CD4-positive, alpha-beta memory T cell (primary cell): ENCODE measurements at regions not wholly inside any gene's neighbourhood (a gene's known extent, or its start where the extent isn't known, plus 50 kb on each side); places are given as distances from the start of the nearest gene placed in this dataset.
"Not testable (repeated sequence)": the region's sequence is repeated elsewhere in the genome, so short reads cannot be mapped to it uniquely, and the experiment has no call there.

Experiments used
- CTCF ChIA-PET: fragments of 350-600 bp; sonication (Branson Sonifier 250); formaldehyde crosslinking; loops from one replicate; lab custom pipeline; 2021; ENCODE audit warnings: inconsistent platforms; ENCODE audit not compliant: partially characterized antibody; lab: Charles Lee
- POLR2A ChIA-PET: fragments of 350-600 bp; sonication (Branson Sonifier 250); formaldehyde crosslinking; loops from one replicate; lab custom pipeline; 2021; ENCODE audit not compliant: partially characterized antibody; lab: Charles Lee
- DNase-seq, 5 donors: peaks; one replicate each; pipeline versions ENCODE4 v3.0.0 to v3.0.0-alpha.2; 2020 to 2022; ENCODE audit warnings: mixed read lengths in 1 of 5
- H3K27ac ChIP-seq: one replicate; pipeline ENCODE4 v1.7.0; 2013; ENCODE audit warnings: low read depth, low read length
- H3K27me3 ChIP-seq: 2 replicates; pipeline ENCODE4 v1.7.0; 2013; ENCODE audit warnings: mild to moderate bottlenecking, low read length, moderate library complexity; ENCODE audit not compliant: insufficient read depth
- H3K36me3 ChIP-seq: 2 replicates; pipeline ENCODE4 v1.7.0; 2013; ENCODE audit warnings: mild to moderate bottlenecking, low read length, moderate library complexity; ENCODE audit not compliant: insufficient read depth
- H3K4me1 ChIP-seq: 2 replicates; pipeline ENCODE4 v1.7.0; 2013; ENCODE audit warnings: mild to moderate bottlenecking, low read length, moderate library complexity; ENCODE audit not compliant: insufficient read depth
- H3K4me3 ChIP-seq, 2 donors: one replicate each; pipeline ENCODE4 v1.7.0; 2013; ENCODE audit warnings: low read length in 2 of 2, mild to moderate bottlenecking in 1 of 2
- H3K9me3 ChIP-seq, 2 donors: one replicate each; pipeline ENCODE4 v1.7.0; 2013; ENCODE audit warnings: low read length in 2 of 2, control low read depth in 1 of 2; ENCODE audit not compliant: control insufficient read depth in 1 of 2
- H3K27ac Mint-ChIP-seq, 7 donors: one replicate each; pipeline ENCODE4 v1.8.0; 2020 to 2021; ENCODE audit warnings: mixed read lengths in 7 of 7, mild to moderate bottlenecking in 6 of 7, inconsistent platforms in 3 of 7, moderate library complexity in 3 of 7
- H3K27me3 Mint-ChIP-seq, 2 donors: one replicate each; pipeline ENCODE4 v1.8.0; 2020 to 2021; ENCODE audit warnings: mixed read lengths in 2 of 2
- H3K36me3 Mint-ChIP-seq, 2 donors: one replicate each; pipeline ENCODE4 v1.8.0; 2020 to 2021; ENCODE audit warnings: mixed read lengths in 2 of 2, inconsistent platforms in 1 of 2, mild to moderate bottlenecking in 1 of 2
- H3K4me1 Mint-ChIP-seq, 4 donors: one replicate each; pipeline ENCODE4 v1.8.0; 2020 to 2021; ENCODE audit warnings: mixed read lengths in 4 of 4, mild to moderate bottlenecking in 1 of 4
- H3K4me3 Mint-ChIP-seq, 8 donors: one replicate each; pipeline ENCODE4 v1.8.0; 2020 to 2021; ENCODE audit warnings: mixed read lengths in 8 of 8, mild to moderate bottlenecking in 7 of 8, moderate library complexity in 6 of 8, inconsistent platforms in 3 of 8
- H3K9me3 Mint-ChIP-seq, 8 donors: one replicate each; pipeline ENCODE4 v1.8.0; 2020 to 2021; ENCODE audit warnings: mixed read lengths in 8 of 8, mild to moderate bottlenecking in 5 of 8, inconsistent platforms in 3 of 8, moderate library complexity in 1 of 8
- intact Hi-C: fragments of 100-400 bp; cut with micrococcal nuclease; formaldehyde crosslinking; loops from one replicate; pipeline ENCODE4 v1.15.1; 2023

- H3K36me3 Mint-ChIP-seq, POLR2A ChIA-PET, H3K27ac ChIP-seq, H3K4me3 Mint-ChIP-seq, DNase-seq, H3K4me1 Mint-ChIP-seq, CTCF ChIA-PET, H3K27me3 Mint-ChIP-seq, H3K9me3 Mint-ChIP-seq, H3K4me1 ChIP-seq, H3K36me3 ChIP-seq, H3K27ac Mint-ChIP-seq, intact Hi-C loops, H3K4me3 ChIP-seq, H3K9me3 ChIP-seq, H3K27me3 ChIP-seq: not testable (repeated sequence)
These were observed 133.0 kb downstream of the NPIPB11 start for GRCh38 chr16:29273298-29274054.

GRCh38 chr16:29271721-29272675 lies 134.5 kb downstream of the NPIPB11 start:
- H3K4me1 Mint-ChIP-seq, H3K27ac Mint-ChIP-seq, H3K36me3 ChIP-seq, H3K27me3 ChIP-seq, H3K9me3 Mint-ChIP-seq, H3K9me3 ChIP-seq, H3K27ac ChIP-seq, H3K36me3 Mint-ChIP-seq, H3K27me3 Mint-ChIP-seq, DNase-seq, H3K4me3 ChIP-seq, H3K4me3 Mint-ChIP-seq, intact Hi-C loops, POLR2A ChIA-PET, H3K4me1 ChIP-seq, CTCF ChIA-PET: not testable (repeated sequence)

GRCh38 chr16:29270923-29271322 lies 135.6 kb downstream of the NPIPB11 start:
- H3K9me3 ChIP-seq, POLR2A ChIA-PET, H3K27me3 ChIP-seq, H3K4me1 ChIP-seq, intact Hi-C loops, DNase-seq, H3K27me3 Mint-ChIP-seq, CTCF ChIA-PET, H3K4me1 Mint-ChIP-seq, H3K9me3 Mint-ChIP-seq, H3K4me3 Mint-ChIP-seq, H3K4me3 ChIP-seq, H3K36me3 ChIP-seq, H3K36me3 Mint-ChIP-seq, H3K27ac ChIP-seq: not testable (repeated sequence)
- H3K27ac Mint-ChIP-seq: peak overlapping the region in 1 of 7 donors; percentile 38

GRCh38 chr16:29270033-29270432 lies 136.5 kb downstream of the NPIPB11 start:
- intact Hi-C loops, H3K36me3 ChIP-seq, H3K9me3 Mint-ChIP-seq, CTCF ChIA-PET, H3K4me1 ChIP-seq, H3K36me3 Mint-ChIP-seq, H3K9me3 ChIP-seq, H3K27me3 ChIP-seq, DNase-seq, H3K4me1 Mint-ChIP-seq, POLR2A ChIA-PET, H3K27ac Mint-ChIP-seq, H3K27me3 Mint-ChIP-seq, H3K4me3 ChIP-seq, H3K4me3 Mint-ChIP-seq, H3K27ac ChIP-seq: not testable (repeated sequence)

GRCh38 chr16:29269192-29269811 lies 137.2 kb downstream of the NPIPB11 start:
- POLR2A ChIA-PET, H3K4me3 Mint-ChIP-seq, H3K36me3 Mint-ChIP-seq, H3K4me3 ChIP-seq, H3K4me1 ChIP-seq, CTCF ChIA-PET, intact Hi-C loops, H3K36me3 ChIP-seq, H3K9me3 ChIP-seq, H3K4me1 Mint-ChIP-seq, H3K27me3 Mint-ChIP-seq, H3K27ac Mint-ChIP-seq, DNase-seq, H3K9me3 Mint-ChIP-seq, H3K27me3 ChIP-seq, H3K27ac ChIP-seq: not testable (repeated sequence)

GRCh38 chr16:29268785-29269191 lies 137.7 kb downstream of the NPIPB11 start:
- intact Hi-C loops, CTCF ChIA-PET, POLR2A ChIA-PET, H3K36me3 ChIP-seq, H3K4me3 ChIP-seq, H3K4me1 ChIP-seq, H3K27ac Mint-ChIP-seq, H3K27me3 Mint-ChIP-seq, H3K4me3 Mint-ChIP-seq, H3K9me3 Mint-ChIP-seq, DNase-seq, H3K27ac ChIP-seq, H3K27me3 ChIP-seq, H3K9me3 ChIP-seq, H3K36me3 Mint-ChIP-seq, H3K4me1 Mint-ChIP-seq: not testable (repeated sequence)

- H3K4me1 Mint-ChIP-seq, H3K27ac ChIP-seq, CTCF ChIA-PET, H3K27me3 Mint-ChIP-seq, H3K9me3 ChIP-seq, H3K4me3 Mint-ChIP-seq, H3K27me3 ChIP-seq, POLR2A ChIA-PET, intact Hi-C loops, H3K27ac Mint-ChIP-seq, H3K36me3 ChIP-seq, H3K4me1 ChIP-seq, H3K4me3 ChIP-seq, H3K36me3 Mint-ChIP-seq, H3K9me3 Mint-ChIP-seq, DNase-seq: not testable (repeated sequence)
These were observed 138.2 kb downstream of the NPIPB11 start for GRCh38 chr16:29268348-29268747.
